Ovary (tissue), 7 donors: ENCODE measurements at regions not wholly inside any gene's neighbourhood (a gene's known extent, or its start where the extent isn't known, plus 50 kb on each side); places are given as distances from the start of the nearest gene placed in this dataset.

Source experiments
- DNase-seq, 5 donors: peaks; one replicate each; pipeline ENCODE4 v3.0.0-alpha.2; 2019 to 2020
- H3K27ac ChIP-seq, 2 donors: fragments of 200-600 bp; one replicate each; pipeline versions ENCODE4 v1.5.1 to v1.8.0; 2019 to 2022
- H3K27me3 ChIP-seq: fragments of 200-600 bp; one replicate; pipeline ENCODE4 v1.8.0; 2022
- H3K36me3 ChIP-seq: fragments of 200-600 bp; sonication (generic); one replicate; pipeline ENCODE4 v1.5.1; 2019
- H3K4me1 ChIP-seq: one replicate; pipeline ENCODE4 v1.8.1; 2013; ENCODE audit warnings: mild to moderate bottlenecking, moderate library complexity; ENCODE audit not compliant: insufficient read depth
- H3K4me3 ChIP-seq: fragments of 200-600 bp; sonication (generic); one replicate; pipeline ENCODE4 v1.5.1; 2017
- H3K9me3 ChIP-seq, 2 donors: fragments of 200-600 bp in 1 of 2; sonication (generic) in 1 of 2; one replicate each; pipeline versions ENCODE4 v1.5.1 to v1.8.1; 2013 to 2019; ENCODE audit warnings: mild to moderate bottlenecking in 1 of 2, moderate library complexity in 1 of 2
- EP300 ChIP-seq: sonication (generic); formaldehyde crosslinking; IDR thresholded peaks from one replicate; pipeline ENCODE4 v1.6.1; 2017; ENCODE audit warnings: antibody characterized with exemption
- POLR2A ChIP-seq: fragments of 450-650 bp; IDR thresholded peaks from one replicate; pipeline ENCODE4 v1.6.1; 2017; ENCODE audit warnings: antibody characterized with exemption, mild to moderate bottlenecking, moderate library complexity
- WGBS, 3 donors: extraction: QIAGEN DNeasy Blood & Tissue Kit in 1 of 3; methylation state at CpG; one replicate each; pipeline versions ENCODE4 v1.1.5 to v1.1.7; 2013 to 2017; 5-methylcytosine and 5-hydroxymethylcytosine counted together
- intact Hi-C, 4 donors: fragments of 100-400 bp; cut with DNase I; formaldehyde crosslinking; loops; one replicate each; pipeline versions ENCODE4 v1.11.0 to v1.15.1; 2022 to 2023
- TF ChIP-seq, protein P1 (sequence below), 3 donors: fragments of 450-650 bp in 2 of 3; fragments of 200-600 bp in 1 of 3; IDR thresholded peaks; one replicate each; pipeline versions ENCODE4 v1.5.1 to v1.8.0; 2016 to 2022; ENCODE audit warnings: antibody characterized with exemption in 3 of 3, mild to moderate bottlenecking in 1 of 3
- donor health status: DM: no; HTN: no; CAD: no; lungs with moderate emphysema.
- donor health status: DM: no; HTN: no; CAD: no.
- donor health status: Bipolar disorder and iron deficiency.
- donor health status: DM: no; HTN: no; CAD: no.
- donor health status: DM: yes; HTN: yes; CAD: no.

DNA sequence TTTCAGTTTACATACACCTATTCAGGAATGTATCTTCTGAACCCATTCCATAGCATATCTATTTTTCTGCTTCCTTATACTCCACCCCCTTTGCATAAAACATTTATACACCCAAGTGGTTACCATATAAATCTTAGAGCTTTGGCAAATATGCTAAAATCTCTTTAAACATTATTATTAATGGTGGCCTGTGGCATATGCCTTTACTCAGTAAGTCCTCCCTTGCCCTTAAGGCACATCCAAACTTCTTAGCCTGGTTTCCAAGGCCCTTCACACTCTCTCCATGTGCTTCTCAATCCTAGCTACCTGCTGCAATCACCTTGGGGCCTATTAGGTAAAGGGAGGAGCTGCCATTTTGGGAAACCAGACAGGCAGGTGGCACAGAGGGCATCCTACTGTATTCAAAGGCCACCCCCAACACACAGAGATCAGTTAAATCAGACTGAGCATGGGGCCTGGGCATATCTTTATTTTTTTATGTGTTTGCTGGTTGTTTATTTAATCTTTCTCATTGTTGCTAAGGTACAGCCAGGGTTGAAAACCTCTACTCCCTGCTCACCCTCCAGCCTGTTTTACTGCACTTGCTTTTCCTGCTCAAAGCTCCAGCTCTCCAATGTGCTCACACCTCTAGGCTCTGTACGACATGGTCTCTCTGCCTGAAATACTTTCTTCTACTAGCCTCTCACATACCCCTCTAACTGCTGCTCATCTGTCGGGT lies 242.8 kb upstream of the HNRNPA3 start:
- TF ChIP-seq, protein P1, sequence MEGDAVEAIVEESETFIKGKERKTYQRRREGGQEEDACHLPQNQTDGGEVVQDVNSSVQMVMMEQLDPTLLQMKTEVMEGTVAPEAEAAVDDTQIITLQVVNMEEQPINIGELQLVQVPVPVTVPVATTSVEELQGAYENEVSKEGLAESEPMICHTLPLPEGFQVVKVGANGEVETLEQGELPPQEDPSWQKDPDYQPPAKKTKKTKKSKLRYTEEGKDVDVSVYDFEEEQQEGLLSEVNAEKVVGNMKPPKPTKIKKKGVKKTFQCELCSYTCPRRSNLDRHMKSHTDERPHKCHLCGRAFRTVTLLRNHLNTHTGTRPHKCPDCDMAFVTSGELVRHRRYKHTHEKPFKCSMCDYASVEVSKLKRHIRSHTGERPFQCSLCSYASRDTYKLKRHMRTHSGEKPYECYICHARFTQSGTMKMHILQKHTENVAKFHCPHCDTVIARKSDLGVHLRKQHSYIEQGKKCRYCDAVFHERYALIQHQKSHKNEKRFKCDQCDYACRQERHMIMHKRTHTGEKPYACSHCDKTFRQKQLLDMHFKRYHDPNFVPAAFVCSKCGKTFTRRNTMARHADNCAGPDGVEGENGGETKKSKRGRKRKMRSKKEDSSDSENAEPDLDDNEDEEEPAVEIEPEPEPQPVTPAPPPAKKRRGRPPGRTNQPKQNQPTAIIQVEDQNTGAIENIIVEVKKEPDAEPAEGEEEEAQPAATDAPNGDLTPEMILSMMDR (IDR thresholded peaks at IDR 0.05) = no peak
- no peak for TF ChIP-seq EP300
- TF ChIP-seq POLR2A = no peak
- intact Hi-C loops = no loop called here

DNA sequence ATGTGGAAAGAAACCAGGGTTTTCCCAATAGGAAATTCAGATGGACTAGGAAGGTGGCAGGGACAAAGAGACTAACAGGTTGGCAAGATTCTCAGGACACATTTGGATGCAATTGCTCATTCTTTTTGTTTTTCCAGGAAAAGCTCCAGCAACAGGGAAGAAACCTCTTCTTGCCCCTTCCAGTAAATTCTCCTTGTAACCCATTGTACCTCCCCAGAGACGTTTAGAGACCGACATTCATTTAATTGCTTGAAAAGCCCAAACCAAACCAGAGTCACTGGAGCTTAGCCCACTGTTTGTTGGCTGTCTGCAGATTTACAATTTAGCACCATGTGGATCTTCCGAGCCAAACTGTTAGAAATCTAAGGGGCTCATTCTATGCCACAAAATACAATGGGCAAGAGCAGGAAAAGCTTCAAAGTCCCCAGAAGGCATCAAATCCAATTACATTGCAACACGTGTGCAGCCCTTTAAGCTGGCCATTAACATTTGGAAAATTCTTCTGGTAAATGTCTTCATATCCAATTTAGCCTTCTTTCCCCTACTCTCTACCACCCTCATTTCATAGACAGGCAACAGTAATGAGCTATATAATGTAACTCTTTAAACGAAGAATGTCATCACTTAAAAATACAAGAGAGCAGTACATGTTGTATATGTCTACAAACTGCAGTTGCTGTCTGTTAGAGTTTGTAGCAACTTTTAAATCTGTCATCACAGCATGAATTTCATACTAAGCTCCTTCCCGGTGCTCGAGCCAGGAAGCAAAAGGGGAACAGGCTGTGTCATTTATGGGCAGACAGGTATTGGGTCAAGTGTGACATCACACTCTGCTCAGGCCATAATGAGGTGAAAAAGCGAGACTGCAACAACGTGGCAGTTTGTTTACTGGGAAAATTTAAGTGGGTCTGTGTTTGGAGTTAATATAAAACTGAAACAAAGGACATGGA lies 235.6 kb upstream of the HNRNPA3 start:
- DNase-seq = no peak

More for the DNA sequence above, 242.8 kb upstream of the HNRNPA3 start:
- WGBS, 3 donors = 47 to 67% (median 66%) methylated on average over 2 of the region's 2 CpGs
- Histone ChIP-seq H3K4me3 (no peak overlapping the region), H3K27me3 (no peaks in the 10 kb centered on the region), H3K4me1 (no peaks in the 10 kb centered on the region), H3K9me3 (no peaks in the 10 kb centered on the region), H3K27ac (no peak overlapping the region), H3K36me3 (no peaks in the 10 kb centered on the region)
- no peak for DNase-seq

DNA sequence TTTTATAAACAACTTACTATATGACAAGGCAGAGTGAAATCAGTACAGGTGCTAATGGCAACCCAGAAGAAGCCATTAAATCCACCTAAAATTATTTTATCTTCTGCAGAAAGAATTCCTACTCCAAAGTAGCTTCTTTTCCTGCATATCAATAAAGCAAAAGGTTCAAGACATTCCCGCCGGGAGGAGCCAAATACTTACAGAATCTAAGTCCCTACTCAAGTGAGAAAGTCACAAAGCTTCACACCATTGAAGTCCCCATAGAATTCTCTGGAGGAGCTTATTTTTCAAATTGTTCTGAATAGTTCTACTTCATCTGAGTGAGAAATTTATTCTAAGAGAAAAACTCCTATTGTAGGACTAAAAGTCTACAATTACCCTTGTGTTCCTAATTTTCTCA lies 233.7 kb upstream of the HNRNPA3 start:
- Histone ChIP-seq H3K4me3 (no peak overlapping the region), H3K27ac (no peak overlapping the region), H3K36me3 (no peaks in the 10 kb centered on the region), H3K9me3 (no peaks in the 10 kb centered on the region), H3K27me3 (no peaks in the 10 kb centered on the region), H3K4me1 (no peaks in the 10 kb centered on the region)
- TF ChIP-seq, protein P1 (IDR thresholded peaks at IDR 0.05) = no peak
- TF ChIP-seq POLR2A (no peak), EP300 (no peak)
- intact Hi-C loops = no loop called here
- no peak for DNase-seq
- WGBS, 3 donors = 82 to 89% (median 85%) methylated on average over 2 of the region's 2 CpGs

More for the DNA sequence above, 235.6 kb upstream of the HNRNPA3 start:
- Histone ChIP-seq H3K27me3 (no peaks in the 10 kb centered on the region), H3K27ac (no peak overlapping the region), H3K4me3 (no peak overlapping the region), H3K9me3 (no peaks in the 10 kb centered on the region), H3K36me3 (no peaks in the 10 kb centered on the region), H3K4me1 (no peaks in the 10 kb centered on the region)
- intact Hi-C loops = no loop called here
- 60 to 62% (median 62%) methylated on average over 9 of the region's 9 CpGs for WGBS, 3 donors
- TF ChIP-seq EP300 (no peak), POLR2A (no peak)
- TF ChIP-seq, protein P1 (IDR thresholded peaks at IDR 0.05) = no peak

DNA sequence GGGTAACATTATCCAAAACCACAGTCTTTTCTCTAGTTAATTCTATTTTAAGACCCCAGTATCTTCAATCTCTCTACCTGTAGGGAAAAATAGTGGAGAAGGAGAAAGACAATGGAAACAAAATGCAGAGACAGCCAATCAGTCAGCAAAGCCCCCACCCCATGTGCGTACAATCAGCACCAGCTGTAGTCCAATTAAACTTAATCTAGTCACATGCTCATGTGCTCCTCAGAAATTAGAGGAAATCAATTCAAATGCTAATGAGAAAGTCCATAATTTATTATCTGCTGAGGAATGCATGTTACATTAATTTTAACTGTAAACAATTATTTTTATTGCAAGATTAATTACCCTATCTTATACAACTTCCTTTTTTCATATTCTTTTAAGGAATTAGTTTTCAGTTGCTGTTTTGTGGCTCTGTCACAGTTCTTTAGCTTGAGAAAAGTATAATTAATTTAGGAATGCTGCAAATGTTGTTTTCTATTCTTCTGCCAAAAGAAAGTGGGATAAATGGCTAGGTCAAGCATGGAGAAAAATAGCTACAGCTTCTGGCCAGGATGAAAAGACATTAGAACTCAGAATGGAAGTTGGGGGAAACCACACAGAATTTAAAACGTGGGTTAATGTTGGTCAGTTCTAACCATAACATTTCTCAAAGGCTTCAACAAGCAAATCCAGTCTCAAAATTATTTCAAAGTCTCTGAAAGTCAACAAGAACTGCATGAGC lies 232.4 kb upstream of the HNRNPA3 start:
- Histone ChIP-seq H3K27ac (no peak overlapping the region), H3K27me3 (no peaks in the 10 kb centered on the region), H3K4me1 (no peaks in the 10 kb centered on the region), H3K36me3 (no peaks in the 10 kb centered on the region), H3K4me3 (no peak overlapping the region), H3K9me3 (no peaks in the 10 kb centered on the region)
- intact Hi-C loops = no loop called here
- TF ChIP-seq POLR2A = no peak
- TF ChIP-seq, protein P1 (IDR thresholded peaks at IDR 0.05) = no peak
- no peak for TF ChIP-seq EP300
- 33 to 41% (median 39%) methylated on average over 2 of the region's 2 CpGs for WGBS, 3 donors
- DNase-seq = no peak
